WI38 (cell line): ENCODE measurements at regions not wholly inside any gene's neighbourhood (a gene's known extent, or its start where the extent isn't known, plus 50 kb on each side); places are given as distances from the start of the nearest gene placed in this dataset.
"Not testable (repeated sequence)": the region's sequence is repeated elsewhere in the genome, so short reads cannot be mapped to it uniquely, and the experiment has no call there.

Source experiments
- H3K4me3 ChIP-seq: 2 replicates; pipeline ENCODE4 v1.5.1; 2011; ENCODE audit warnings: low read depth, mild to moderate bottlenecking, control low read depth, low read length
- CTCF ChIP-seq: IDR thresholded peaks from 2 replicates; pipeline ENCODE4 v1.5.1; 2012; ENCODE audit warnings: low read depth, mild to moderate bottlenecking, control low read depth, low read length

- TF ChIP-seq CTCF, result no peak
- no peak overlapping the region for H3K4me3 ChIP-seq
Observed at GRCh38 chr5:15001517-15001916, 129.9 kb upstream of the ANKH start.

DNA sequence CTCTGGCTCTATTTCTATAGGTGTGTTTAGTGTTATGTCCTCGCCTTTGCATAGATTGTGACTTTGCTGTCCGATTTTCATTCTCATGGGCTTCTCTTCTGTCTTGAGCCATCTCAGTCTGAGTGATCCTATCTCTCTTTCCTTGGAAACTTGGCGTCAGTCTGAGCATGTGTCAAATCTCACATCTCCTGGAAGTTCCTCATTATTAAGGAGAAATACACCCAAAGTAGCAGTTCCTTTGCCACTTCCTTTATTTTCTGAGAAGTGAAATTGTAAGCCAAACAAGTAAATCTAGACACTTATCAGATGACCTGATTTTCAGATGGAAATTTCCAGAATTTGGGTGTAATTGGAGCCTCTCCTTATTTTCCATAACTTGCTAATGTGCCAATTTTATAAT lies 126.9 kb upstream of the ANKH start:
- TF ChIP-seq CTCF, result no peak
- H3K4me3 ChIP-seq, result no peak overlapping the region

DNA sequence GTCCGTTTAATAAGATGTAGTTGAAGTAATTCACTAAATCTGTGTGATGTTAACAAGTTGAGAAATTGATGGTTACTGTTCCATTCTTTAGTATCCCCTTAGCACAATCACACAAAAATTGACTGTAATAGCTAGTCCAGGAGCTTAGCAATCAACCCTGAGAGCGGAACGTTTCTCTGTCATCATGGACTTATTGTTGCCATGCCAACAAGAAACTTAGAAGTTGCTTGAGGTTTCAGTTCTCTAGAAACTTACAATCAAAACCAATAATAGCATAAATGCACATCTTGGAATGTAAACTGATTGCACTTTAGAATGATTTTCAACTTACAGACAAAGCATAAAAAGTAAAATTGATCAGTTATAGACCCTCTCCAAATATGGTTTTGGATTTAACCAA lies 125.4 kb upstream of the ANKH start:
- no peak for TF ChIP-seq CTCF
- H3K4me3 ChIP-seq, result no peak overlapping the region

DNA sequence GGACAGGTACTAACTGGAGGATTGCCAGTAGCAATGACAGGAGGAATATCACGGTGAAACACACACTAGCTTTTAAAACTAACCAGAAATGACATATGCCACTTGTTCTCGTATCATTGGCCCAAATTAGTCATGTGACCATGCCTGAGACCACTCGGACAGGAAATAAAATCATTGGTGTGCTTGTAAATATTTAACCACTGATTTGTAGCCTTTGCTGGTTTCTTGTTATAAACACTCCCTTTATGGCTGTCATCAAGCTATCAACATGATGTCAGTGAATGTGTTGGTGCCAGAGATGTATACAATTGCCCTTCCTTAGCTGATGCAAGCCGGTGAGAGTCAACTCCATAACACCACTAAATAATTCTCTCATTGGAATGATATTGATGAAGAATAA lies 123.7 kb upstream of the ANKH start:
- TF ChIP-seq CTCF, result no peak
- H3K4me3 ChIP-seq, result no peak overlapping the region

DNA sequence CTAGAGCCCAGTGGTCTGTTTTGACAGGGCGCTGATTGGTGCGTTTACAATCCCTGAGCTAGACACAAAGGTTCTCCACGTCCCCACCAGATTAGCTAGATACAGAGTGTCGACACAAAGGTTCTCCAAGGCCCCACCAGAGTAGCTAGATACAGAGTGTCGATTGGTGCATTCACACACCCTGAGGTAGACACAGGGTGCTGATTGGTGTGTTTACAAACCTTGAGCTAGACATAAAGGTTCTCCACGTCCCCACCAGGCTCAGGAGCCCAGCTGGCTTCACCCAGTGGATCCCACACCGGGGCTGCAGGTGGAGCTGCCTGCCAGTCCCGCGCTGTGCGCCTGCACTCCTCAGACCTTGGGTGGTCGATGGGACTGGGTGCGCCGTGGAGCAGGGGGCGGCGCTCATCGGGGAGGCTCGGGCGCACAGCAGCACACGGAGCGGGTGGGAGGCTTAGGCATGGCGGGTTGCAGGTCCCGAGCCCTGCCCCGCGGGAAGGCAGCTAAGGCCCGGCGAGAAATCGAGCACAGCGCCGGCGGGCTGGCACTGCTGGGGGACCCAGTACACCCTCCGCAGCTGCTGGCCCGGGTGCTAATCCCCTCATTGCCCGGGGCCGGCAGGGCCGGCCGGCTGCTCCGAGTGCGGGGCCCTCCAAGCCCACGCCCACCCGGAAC lies 122.0 kb upstream of the ANKH start:
- not testable (repeated sequence) for H3K4me3 ChIP-seq

GRCh38 chr5:14992751-14993458 lies 121.3 kb upstream of the ANKH start:
- not testable (repeated sequence) for H3K4me3 ChIP-seq

DNA sequence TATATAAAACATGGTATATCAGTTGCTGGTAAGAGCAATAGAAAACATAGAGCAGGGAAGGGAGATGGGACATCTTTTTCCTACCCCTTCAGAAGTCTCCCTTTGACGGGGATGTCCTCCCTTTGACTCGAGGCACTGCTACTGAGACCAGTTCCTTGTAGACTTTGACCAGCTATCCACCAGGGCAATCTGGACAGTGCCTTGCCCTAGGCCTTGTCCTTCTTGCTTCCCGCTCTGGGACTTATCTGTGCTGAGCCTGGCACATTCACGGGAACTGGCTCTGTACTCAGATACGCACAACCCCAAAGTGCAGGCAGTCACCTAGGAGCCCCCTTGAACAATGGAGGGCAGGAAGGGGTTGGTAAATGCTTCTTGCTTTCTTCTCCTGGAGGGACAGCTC lies 116.6 kb upstream of the ANKH start:
- H3K4me3 ChIP-seq, result no peak overlapping the region
- TF ChIP-seq CTCF, result no peak

DNA sequence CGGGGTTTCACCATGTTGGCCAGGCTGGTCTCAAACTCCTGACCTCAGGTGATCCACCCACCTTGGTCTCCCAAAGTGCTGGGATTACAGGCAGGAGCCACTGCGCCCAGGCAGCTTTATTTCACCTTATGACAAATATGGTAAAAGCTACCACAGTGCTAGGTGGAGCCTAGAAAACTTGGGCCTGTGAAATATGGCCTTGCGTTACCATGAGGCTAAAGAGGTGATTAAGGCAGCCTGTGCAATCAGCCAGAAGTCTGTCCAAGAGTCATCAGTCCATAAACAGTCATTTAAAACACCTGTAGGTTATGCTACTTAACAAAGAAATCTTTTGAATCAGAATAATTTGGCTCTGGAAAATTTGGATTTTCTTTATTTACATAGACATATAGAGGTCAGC lies 114.8 kb upstream of the ANKH start:
- H3K4me3 ChIP-seq, result no peak overlapping the region
- TF ChIP-seq CTCF, result no peak
